Hepatocyte (in vitro differentiated cells): ENCODE measurements at regions not wholly inside any gene's neighbourhood (a gene's known extent, or its start where the extent isn't known, plus 50 kb on each side); places are given as distances from the start of the nearest gene placed in this dataset.
"Not testable (repeated sequence)": the region's sequence is repeated elsewhere in the genome, so short reads cannot be mapped to it uniquely, and the experiment has no call there.

Experiments
- DNase-seq: peaks from one replicate; pipeline ENCODE4 v3.0.0-alpha.2; 2016; ENCODE audit warnings: low spot score
- H2AFZ ChIP-seq: fragments of 200-600 bp; sonication (generic); 2 replicates; pipeline ENCODE4 v1.6.0; 2016; ENCODE audit warnings: antibody characterized with exemption, mild to moderate bottlenecking
- H3K27ac ChIP-seq: fragments of 200-600 bp; sonication (generic); 2 replicates; pipeline ENCODE4 v1.5.1; 2016; ENCODE audit warnings: mild to moderate bottlenecking
- H3K27me3 ChIP-seq: fragments of 200-600 bp; sonication (generic); 2 replicates; pipeline ENCODE4 v1.6.1; 2016
- H3K36me3 ChIP-seq: fragments of 200-600 bp; sonication (generic); replicated peaks from 2 replicates; pipeline ENCODE4 v1.5.1; 2016; ENCODE audit warnings: low read depth; ENCODE audit not compliant: insufficient read depth
- H3K4me1 ChIP-seq: fragments of 200-600 bp; sonication (generic); 2 replicates; pipeline ENCODE4 v1.5.1; 2016; ENCODE audit warnings: mild to moderate bottlenecking, moderate library complexity; ENCODE audit not compliant: insufficient read depth
- H3K4me2 ChIP-seq: fragments of 200-600 bp; sonication (generic); 2 replicates; pipeline ENCODE4 v1.6.0; 2016
- H3K4me3 ChIP-seq: fragments of 200-600 bp; sonication (generic); 2 replicates; pipeline ENCODE4 v1.5.1; 2016; ENCODE audit warnings: mild to moderate bottlenecking
- H3K79me2 ChIP-seq: fragments of 200-600 bp; sonication (generic); 2 replicates; pipeline ENCODE4 v1.6.0; 2017; ENCODE audit warnings: mild to moderate bottlenecking
- H3K9me2 ChIP-seq: fragments of 200-600 bp; sonication (generic); replicated peaks from 2 replicates; pipeline ENCODE4 v1.6.0; 2017; ENCODE audit warnings: mild to moderate bottlenecking; ENCODE audit not compliant: insufficient read depth
- H3K9me3 ChIP-seq: fragments of 200-600 bp; sonication (generic); 2 replicates; pipeline ENCODE4 v1.5.1; 2016; ENCODE audit warnings: low read depth, mild to moderate bottlenecking
- H4K20me1 ChIP-seq: fragments of 200-600 bp; sonication (generic); 2 replicates; pipeline ENCODE4 v1.6.0; 2016; ENCODE audit warnings: mild to moderate bottlenecking; ENCODE audit not compliant: insufficient read depth, poor library complexity, severe bottlenecking
- EZH2 ChIP-seq: fragments of 200-600 bp; sonication (generic); IDR thresholded peaks from 2 replicates; pipeline ENCODE4 v1.6.1; 2016; ENCODE audit warnings: antibody characterized with exemption, mild to moderate bottlenecking, borderline replicate concordance
- EZH2phosphoT487 ChIP-seq: fragments of 200-600 bp; sonication (generic); IDR thresholded peaks from one replicate; pipeline ENCODE4 v1.6.1; 2018; ENCODE audit warnings: antibody characterized with exemption, mild to moderate bottlenecking, low read depth, moderate library complexity; ENCODE audit not compliant: unreplicated experiment, severe bottlenecking
- WGBS: methylation state at CpG from one replicate; pipeline ENCODE4 v1.1.6; 2016; ENCODE audit warnings: low lambda C conversion rate; ENCODE audit errors: missing lambda C conversion rate; 5-methylcytosine and 5-hydroxymethylcytosine counted together
- TF ChIP-seq, protein P1 (sequence below): fragments of 200-600 bp; sonication (generic); IDR thresholded peaks from 2 replicates; pipeline ENCODE4 v1.5.1; 2016; ENCODE audit warnings: antibody characterized with exemption, mild to moderate bottlenecking; ENCODE audit not compliant: poor library complexity

DNA sequence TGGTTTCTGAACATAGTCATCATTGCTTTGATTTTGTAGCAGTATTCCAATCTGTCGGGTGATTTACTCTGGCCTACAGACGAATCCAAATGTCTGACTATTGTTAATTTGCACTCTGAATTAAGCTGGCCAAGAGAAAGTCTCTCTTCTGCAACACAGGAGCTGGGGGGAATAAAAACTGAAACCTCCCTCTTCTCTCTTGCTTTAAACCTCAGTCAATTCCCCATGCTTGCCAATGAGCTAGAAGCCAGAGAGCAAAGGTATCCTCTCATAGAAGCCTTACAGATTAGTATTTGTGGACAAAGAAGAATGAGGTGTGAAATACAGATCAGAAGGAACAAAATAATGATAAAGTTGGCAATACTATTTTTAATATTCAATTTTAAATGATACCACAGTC lies 353.9 kb upstream of the CDH10 start:
- Histone ChIP-seq H3K27ac (no peak overlapping the region), H3K9me3 (no peaks in the 10 kb centered on the region), H3K4me2 (no peak overlapping the region), H3K4me3 (no peak overlapping the region), H3K27me3 (no peaks in the 10 kb centered on the region), H3K79me2 (no peaks in the 10 kb centered on the region), H3K9me2 (no peaks in the 10 kb centered on the region), H3K4me1 (no peaks in the 10 kb centered on the region), H4K20me1 (no peaks in the 10 kb centered on the region), H2AFZ (no peak overlapping the region), H3K36me3 (no peaks in the 10 kb centered on the region)
- TF ChIP-seq, protein P1, sequence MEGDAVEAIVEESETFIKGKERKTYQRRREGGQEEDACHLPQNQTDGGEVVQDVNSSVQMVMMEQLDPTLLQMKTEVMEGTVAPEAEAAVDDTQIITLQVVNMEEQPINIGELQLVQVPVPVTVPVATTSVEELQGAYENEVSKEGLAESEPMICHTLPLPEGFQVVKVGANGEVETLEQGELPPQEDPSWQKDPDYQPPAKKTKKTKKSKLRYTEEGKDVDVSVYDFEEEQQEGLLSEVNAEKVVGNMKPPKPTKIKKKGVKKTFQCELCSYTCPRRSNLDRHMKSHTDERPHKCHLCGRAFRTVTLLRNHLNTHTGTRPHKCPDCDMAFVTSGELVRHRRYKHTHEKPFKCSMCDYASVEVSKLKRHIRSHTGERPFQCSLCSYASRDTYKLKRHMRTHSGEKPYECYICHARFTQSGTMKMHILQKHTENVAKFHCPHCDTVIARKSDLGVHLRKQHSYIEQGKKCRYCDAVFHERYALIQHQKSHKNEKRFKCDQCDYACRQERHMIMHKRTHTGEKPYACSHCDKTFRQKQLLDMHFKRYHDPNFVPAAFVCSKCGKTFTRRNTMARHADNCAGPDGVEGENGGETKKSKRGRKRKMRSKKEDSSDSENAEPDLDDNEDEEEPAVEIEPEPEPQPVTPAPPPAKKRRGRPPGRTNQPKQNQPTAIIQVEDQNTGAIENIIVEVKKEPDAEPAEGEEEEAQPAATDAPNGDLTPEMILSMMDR = no peak
- TF ChIP-seq EZH2 (no peak), EZH2phosphoT487 (no peak)
- WGBS = 76% methylated on average over 2 of the region's 2 CpGs
- DNase-seq = no peak

DNA sequence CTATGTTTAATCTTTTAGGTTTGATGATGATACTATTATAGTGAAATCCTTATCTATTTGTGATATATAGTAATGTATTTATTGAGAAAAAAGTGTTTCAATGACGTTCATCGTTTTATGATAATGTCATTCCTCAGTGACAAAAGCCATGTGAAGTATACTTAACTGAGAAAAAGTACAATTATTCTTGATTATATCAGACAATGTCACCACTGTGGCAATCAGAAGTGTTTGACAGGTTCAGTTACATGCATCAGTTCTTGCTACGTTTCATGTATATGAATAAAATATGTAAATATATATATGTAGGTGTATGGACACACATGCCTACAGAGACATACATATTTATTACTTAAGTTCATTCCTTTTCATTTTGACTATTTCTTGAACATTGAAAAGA lies 341.5 kb upstream of the CDH10 start:
- no peaks in the 10 kb centered on the region for H3K79me2 ChIP-seq
- no peaks in the 10 kb centered on the region for H4K20me1 ChIP-seq
- no peaks in the 10 kb centered on the region for H3K27me3 ChIP-seq
- no peak for DNase-seq
- no peaks in the 10 kb centered on the region for H3K4me1 ChIP-seq
- H3K27ac ChIP-seq = no peak overlapping the region
- no peaks in the 10 kb centered on the region for H3K9me2 ChIP-seq
- WGBS = 94% methylated on average over 3 of the region's 3 CpGs
- TF ChIP-seq, protein P1 = no peak
- TF ChIP-seq EZH2phosphoT487 (no peak), EZH2 (no peak)
- H3K4me3 ChIP-seq = no peak overlapping the region
- H3K4me2 ChIP-seq = no peak overlapping the region
- no peaks in the 10 kb centered on the region for H3K9me3 ChIP-seq
- no peak overlapping the region for H2AFZ ChIP-seq
- H3K36me3 ChIP-seq = no peaks in the 10 kb centered on the region

DNA sequence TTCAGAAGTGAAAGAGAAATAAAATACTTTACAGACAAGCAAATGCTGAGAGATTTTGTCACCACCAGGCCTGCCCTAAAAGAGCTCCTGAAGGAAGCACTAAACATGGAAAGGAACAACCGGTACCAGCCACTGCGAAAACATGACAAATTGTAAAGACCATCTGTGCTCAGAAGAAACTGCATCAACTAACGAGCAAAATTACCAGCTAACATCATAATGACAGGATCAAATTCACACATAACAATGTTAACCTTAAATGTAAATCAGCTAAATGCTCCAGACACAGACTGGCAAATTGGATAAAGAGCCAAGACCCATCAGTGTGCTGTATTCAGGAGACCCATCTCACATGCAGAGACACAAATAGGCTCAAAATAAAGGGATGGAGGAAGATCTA lies 333.8 kb upstream of the CDH10 start:
- not testable (repeated sequence) for H3K27ac ChIP-seq, H3K79me2 ChIP-seq, DNase-seq, H3K36me3 ChIP-seq, H3K4me1 ChIP-seq, H2AFZ ChIP-seq, H3K9me2 ChIP-seq, H3K27me3 ChIP-seq, H3K4me2 ChIP-seq, H4K20me1 ChIP-seq, H3K9me3 ChIP-seq, H3K4me3 ChIP-seq
- 93% methylated on average over 3 of the region's 3 CpGs for WGBS

DNA sequence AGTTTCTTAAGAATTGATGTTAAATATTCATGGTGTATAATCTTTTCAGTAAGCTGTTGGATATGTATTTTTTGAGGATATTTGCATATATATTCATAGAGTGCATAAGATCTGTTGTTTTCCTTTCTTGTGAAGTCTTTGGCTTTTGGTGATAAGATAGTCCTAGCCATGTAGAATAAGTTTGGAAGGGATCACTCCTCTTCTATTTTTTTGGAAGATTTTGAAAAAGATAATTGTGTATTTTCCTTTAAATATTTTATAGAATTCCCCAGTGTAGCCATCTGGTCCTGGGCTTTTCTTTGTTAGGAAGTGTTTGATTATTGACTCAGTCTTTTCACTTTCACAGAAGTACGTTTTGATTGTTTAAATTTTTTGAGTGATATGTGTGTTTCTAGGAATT lies 318.8 kb upstream of the CDH10 start:
- no peaks in the 10 kb centered on the region for H3K79me2 ChIP-seq
- H3K27ac ChIP-seq = no peak overlapping the region
- no peak overlapping the region for H3K4me2 ChIP-seq
- H2AFZ ChIP-seq = no peak overlapping the region
- no peak overlapping the region for H3K4me3 ChIP-seq
- 47% methylated on average over 1 of the region's 1 CpG for WGBS
- H3K4me1 ChIP-seq = no peaks in the 10 kb centered on the region
- no peak for DNase-seq
- no peaks in the 10 kb centered on the region for H3K27me3 ChIP-seq
- H3K9me2 ChIP-seq = no peaks in the 10 kb centered on the region
- no peaks in the 10 kb centered on the region for H4K20me1 ChIP-seq
- TF ChIP-seq EZH2phosphoT487 = no peak
- no peak for TF ChIP-seq EZH2
- TF ChIP-seq, protein P1 = no peak
- no peaks in the 10 kb centered on the region for H3K36me3 ChIP-seq
- no peaks in the 10 kb centered on the region for H3K9me3 ChIP-seq
